GM12891 (cell line): ENCODE measurements at regions not wholly inside any gene's neighbourhood (a gene's known extent, or its start where the extent isn't known, plus 50 kb on each side); places are given as distances from the start of the nearest gene placed in this dataset.

Experiments
- POLR2A ChIP-seq: IDR thresholded peaks from 2 replicates; pipeline ENCODE4 v1.6.1; 2011; ENCODE audit warnings: low read depth, low read length, control low read depth
- SPI1 ChIP-seq: IDR thresholded peaks from 2 replicates; pipeline ENCODE4 v1.6.1; 2011; ENCODE audit warnings: low read depth, low read length, control low read depth
- TAF1 ChIP-seq: IDR thresholded peaks from 2 replicates; pipeline ENCODE4 v1.6.1; 2011; ENCODE audit warnings: low read depth, low read length, control low read depth

- TF ChIP-seq POLR2A (no peak), TAF1 (no peak), SPI1 (no peak)
Observed at GRCh38 chr7:84339306-84339705, 144.7 kb upstream of the SEMA3A start.
